AG09319 (cell line): ENCODE measurements at regions not wholly inside any gene's neighbourhood (a gene's known extent, or its start where the extent isn't known, plus 50 kb on each side); places are given as distances from the start of the nearest gene placed in this dataset.

Experiments
- DNase-seq: peaks from one replicate; pipeline ENCODE4 v3.0.0-alpha.2; 2010; ENCODE audit warnings: low read depth; ENCODE audit errors: extremely low read depth
- TF ChIP-seq, protein P1 (sequence below): IDR thresholded peaks from 2 replicates; pipeline ENCODE4 v1.5.1; 2011; ENCODE audit warnings: low read depth, mild to moderate bottlenecking, inconsistent platforms, low read length, moderate library complexity

DNA sequence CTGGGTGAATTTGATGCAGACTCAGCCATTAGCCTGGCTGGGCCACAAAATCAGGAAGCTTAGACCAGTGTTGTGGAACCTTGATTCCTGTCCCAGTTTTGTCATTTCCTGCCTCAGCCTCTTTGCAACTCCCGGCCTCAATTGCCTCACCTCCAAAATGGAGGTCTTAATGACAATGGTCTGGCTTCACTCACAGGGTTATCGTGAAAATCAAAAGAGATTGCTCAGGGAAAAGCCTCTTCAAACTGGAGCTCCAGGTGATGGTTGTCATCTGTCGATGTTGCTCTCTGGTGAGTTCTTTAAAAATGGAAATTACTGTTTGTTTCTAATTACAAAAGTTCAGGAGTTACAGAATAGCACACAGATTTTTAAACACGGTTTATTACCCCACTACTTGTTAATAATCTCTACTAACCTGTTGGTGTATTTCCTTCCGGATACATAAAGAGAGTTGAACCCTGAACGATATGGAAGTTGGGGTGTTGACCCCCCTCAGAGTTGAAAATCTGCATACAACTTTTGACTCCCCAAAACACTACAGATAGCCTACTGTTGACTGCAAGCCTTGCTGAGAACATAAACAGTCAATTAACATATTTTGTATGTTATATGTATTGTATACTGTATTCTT lies 109.9 kb upstream of the CPEB4 start:
- DNase-seq: no peak
- TF ChIP-seq, protein P1, sequence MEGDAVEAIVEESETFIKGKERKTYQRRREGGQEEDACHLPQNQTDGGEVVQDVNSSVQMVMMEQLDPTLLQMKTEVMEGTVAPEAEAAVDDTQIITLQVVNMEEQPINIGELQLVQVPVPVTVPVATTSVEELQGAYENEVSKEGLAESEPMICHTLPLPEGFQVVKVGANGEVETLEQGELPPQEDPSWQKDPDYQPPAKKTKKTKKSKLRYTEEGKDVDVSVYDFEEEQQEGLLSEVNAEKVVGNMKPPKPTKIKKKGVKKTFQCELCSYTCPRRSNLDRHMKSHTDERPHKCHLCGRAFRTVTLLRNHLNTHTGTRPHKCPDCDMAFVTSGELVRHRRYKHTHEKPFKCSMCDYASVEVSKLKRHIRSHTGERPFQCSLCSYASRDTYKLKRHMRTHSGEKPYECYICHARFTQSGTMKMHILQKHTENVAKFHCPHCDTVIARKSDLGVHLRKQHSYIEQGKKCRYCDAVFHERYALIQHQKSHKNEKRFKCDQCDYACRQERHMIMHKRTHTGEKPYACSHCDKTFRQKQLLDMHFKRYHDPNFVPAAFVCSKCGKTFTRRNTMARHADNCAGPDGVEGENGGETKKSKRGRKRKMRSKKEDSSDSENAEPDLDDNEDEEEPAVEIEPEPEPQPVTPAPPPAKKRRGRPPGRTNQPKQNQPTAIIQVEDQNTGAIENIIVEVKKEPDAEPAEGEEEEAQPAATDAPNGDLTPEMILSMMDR: no peak

DNA sequence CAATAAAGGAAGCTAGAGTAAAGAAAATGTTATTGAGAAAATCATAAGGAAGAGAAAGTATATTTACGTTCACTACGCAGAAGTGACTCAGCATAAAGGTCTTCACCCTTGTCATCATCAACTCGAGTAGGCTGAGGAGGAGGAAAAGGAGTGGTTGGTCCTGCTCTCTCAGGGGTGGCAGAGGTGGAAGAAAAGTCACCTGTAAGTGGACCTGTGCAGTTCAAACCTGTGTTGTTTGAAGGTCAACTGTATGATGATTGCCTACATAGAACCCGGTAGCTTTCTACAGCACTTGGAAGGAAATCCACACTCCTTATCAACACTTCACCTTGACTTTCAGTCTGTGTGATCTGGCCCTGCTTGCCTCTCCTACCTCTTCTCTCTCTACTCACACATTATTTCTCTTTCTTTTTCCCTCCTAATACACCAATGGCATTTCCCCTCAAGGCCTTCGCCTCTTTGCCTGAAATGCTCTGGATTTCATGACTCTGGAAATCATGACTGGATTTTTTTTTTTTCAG lies 109.3 kb upstream of the CPEB4 start:
- no peak for DNase-seq
- TF ChIP-seq, protein P1: no peak

DNA sequence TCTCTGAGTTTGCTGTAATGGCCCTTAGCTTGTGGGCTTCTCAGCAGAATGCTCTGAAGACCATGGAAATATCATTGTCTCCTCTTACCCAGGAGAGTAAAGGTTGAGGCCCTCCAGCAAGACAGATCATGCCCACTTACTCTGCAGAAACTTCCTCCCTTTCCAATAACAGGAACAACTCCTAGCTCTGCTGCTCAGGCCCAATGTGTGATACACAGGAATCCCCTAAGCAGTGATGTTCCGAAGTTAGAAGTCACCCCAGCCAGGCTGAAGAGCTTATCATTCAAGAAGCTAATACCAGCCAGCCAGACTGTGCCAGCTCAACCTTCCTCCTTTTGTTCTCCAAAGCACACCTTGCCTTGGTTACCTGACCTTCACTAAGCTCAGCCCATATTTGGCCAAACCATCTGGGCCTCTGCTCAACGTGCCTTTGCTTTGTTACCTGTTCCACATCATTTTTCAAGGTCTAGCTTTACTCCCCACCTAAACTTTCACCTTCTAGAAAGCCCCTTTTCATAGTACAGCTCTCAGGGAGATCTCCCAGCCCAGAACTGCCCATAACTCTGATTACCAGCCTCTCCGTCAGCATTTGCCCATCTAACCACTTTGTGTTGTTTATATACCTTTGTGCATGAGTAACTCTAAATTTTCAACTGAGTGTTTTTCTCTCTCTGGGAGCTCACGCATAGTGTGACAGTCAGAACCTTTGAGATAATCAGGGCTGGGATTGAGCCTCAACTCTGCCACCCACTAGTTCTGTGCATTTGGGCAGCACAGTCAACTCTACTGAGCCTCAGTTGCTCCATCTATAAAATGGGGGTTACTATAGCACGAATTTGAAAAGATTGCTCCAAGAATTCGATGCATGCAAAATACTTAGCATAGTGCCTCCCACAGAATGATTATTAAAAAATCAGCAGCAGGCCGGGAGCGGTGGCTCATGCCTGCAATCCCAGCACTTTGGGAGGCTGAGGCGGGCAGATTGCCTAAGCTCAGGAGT lies 107.6 kb upstream of the CPEB4 start:
- DNase-seq: no peak
- TF ChIP-seq, protein P1: no peak

DNA sequence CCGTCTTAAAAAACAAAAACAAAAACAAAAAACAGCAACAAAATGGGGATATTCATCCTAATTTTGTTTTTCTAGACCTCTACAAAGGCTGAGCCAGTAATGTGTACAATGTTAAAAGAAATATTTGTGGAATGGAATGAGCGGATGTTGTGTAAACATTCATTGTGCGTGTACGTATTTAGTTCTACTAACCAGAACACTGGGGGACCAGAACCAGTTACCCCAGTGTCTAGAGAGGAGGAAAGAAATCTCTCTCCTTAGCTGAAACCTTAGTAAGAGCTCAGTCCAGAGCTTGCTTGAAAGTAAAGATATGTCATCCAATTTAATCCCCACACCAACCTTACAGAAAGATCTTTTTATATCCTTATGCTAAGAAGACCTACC lies 106.7 kb upstream of the CPEB4 start:
- TF ChIP-seq, protein P1: no peak

DNA sequence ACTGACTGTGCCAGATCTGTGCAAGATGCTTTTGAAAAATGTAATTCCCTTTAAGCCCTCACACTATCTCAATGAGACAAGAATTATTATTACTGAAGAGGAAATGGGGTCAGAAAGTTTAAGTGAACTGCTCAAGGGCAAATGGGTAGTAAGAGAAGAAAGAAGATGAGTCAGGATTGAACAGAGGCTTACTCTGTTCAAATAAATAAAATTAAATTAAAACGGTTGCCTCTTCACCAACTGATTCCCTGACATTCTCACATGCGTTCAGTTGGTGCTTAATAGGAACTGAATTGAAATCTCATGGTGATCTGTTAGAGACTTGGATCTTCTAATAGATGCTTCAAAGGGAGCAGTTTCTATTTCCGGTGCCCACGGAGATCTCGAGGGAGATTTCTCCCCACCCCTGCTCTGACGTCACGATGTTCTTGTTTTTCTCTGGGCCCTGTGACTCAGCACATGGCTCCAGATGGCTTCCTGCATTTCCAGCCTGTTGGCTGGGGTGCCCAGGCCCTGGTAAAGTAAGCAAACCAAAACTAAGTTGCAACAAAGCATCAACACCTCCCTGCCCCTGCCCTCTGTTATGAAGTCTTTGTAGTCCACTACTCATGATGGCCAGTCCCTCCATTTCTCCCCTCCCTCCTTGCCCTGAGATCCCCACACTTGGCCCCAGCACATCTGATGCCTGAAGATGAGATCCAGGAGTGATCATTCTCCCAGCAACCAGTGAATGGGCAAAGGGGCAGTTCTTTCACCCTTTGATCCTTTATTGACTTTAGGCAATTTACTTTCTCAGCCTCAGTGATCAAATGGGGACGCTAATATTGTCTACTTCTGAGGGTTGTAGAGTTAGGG lies 106.1 kb upstream of the CPEB4 start:
- TF ChIP-seq, protein P1: no peak
- DNase-seq: peak; percentile 61

More for the DNA sequence above, 106.7 kb upstream of the CPEB4 start:
- no peak for DNase-seq

DNA sequence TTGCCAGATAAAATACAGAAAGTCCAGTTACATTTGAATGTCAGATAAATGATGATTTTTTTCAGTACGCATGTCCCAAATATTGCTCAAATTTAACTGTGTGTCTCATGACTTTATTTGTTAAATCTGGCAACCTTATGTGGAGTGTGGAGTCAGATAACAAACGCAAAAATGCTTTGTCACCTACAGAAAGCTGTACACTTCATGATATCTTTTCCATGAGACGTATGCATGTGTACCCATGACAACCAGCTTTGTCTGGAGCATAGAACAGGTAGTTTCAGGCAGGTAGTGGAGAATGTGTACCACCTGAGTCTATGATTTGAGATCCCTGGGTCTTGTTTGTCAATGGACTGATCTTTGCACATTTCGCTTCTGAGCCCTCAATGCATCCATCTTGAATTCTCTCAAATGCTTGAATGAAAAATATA lies 105.5 kb upstream of the CPEB4 start:
- TF ChIP-seq, protein P1: no peak
- no peak for DNase-seq
